ENCODE measurements at regions not wholly inside any gene's neighbourhood (a gene's known extent, or its start where the extent isn't known, plus 50 kb on each side); places are given as distances from the start of the nearest gene placed in this dataset.

- CTCF ChIA-PET, result interaction anchor here (1.2 kb wide), 1 partner anchor 49 kb away, joined by 3 read pairs; no protein-coding TSS in a partner anchor
- TF ChIP-seq, protein P1, sequence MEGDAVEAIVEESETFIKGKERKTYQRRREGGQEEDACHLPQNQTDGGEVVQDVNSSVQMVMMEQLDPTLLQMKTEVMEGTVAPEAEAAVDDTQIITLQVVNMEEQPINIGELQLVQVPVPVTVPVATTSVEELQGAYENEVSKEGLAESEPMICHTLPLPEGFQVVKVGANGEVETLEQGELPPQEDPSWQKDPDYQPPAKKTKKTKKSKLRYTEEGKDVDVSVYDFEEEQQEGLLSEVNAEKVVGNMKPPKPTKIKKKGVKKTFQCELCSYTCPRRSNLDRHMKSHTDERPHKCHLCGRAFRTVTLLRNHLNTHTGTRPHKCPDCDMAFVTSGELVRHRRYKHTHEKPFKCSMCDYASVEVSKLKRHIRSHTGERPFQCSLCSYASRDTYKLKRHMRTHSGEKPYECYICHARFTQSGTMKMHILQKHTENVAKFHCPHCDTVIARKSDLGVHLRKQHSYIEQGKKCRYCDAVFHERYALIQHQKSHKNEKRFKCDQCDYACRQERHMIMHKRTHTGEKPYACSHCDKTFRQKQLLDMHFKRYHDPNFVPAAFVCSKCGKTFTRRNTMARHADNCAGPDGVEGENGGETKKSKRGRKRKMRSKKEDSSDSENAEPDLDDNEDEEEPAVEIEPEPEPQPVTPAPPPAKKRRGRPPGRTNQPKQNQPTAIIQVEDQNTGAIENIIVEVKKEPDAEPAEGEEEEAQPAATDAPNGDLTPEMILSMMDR (IDR thresholded peaks at IDR 0.05; ENCODE audit: insufficient read depth, low read depth, low read length), result no peak
- POLR2A ChIA-PET, result no interaction called here
- no peaks in the 10 kb centered on the region for H3K27me3 ChIP-seq (ENCODE audit: control insufficient read depth, insufficient read depth, low read length)
- H3K4me3 ChIP-seq (ENCODE audit: low read depth, low read length), result no peak overlapping the region
- peak; percentile 81 for DNase-seq (ENCODE audit: low read depth)
- H3K36me3 ChIP-seq (ENCODE audit: control insufficient read depth, insufficient read depth, low read length), result no peaks in the 10 kb centered on the region
These were observed 282.0 kb upstream of the VEPH1 start for GRCh38 chr3:157785102-157785826.

DNA sequence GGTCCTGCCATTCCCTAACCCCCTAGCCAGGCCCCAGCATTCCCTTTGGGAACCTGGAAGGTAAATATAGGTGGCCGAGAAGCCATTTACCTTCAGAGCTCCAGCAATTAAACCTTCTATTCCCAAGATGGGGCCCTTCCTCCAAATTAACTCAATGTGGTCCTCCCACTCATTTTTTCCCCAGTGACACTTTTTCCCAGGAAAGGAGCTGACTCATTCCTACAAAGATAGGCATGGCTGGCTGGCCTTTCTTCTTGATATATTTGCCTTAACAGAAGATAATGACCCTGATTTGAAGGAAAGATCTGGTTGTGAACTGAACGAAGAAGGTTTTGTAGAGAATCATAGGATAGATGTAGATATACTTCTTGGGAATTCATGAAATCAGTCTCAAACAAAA, 279.0 kb upstream of the VEPH1 start:
- TF ChIP-seq, protein P1 (IDR thresholded peaks at IDR 0.05; ENCODE audit: insufficient read depth, low read depth, low read length), result no peak
- no peaks in the 10 kb centered on the region for H3K27me3 ChIP-seq (ENCODE audit: control insufficient read depth, insufficient read depth, low read length)
- no peak for DNase-seq (ENCODE audit: low read depth)
- no peaks in the 10 kb centered on the region for H3K36me3 ChIP-seq (ENCODE audit: control insufficient read depth, insufficient read depth, low read length)
- no peak overlapping the region for H3K4me3 ChIP-seq (ENCODE audit: low read depth, low read length)
- ChIA-PET POLR2A (no interaction called here), CTCF (interaction anchor here (1.0 to 1.2 kb wide), 2 partner anchors 14 to 162 kb away, joined by 3 to 4 read pairs; no protein-coding TSS in a partner anchor)

DNA sequence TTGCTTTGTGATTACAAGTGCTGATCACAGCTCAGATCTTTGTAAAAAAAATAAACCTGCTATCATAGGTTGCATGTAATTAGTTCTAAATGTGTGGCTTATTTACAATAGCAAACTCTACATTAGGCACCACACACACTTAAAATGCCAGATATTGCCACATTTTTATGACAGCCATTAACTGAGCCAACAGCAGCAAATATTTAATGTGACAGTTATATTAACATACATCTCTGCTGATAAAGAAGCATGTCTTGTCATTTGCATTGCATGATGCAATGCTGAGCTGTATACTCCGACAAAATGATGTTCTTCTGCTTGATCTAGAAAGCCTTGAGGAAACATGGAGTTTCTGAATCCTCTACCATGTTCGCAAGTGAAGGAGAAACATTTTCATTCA, 273.6 kb upstream of the VEPH1 start:
- Histone ChIP-seq H3K27me3 (ENCODE audit: control insufficient read depth, insufficient read depth, low read length) (no peaks in the 10 kb centered on the region), H3K4me3 (ENCODE audit: low read depth, low read length) (no peak overlapping the region), H3K36me3 (ENCODE audit: control insufficient read depth, insufficient read depth, low read length) (no peaks in the 10 kb centered on the region)
- CTCF ChIA-PET, result no interaction called here
- TF ChIP-seq, protein P1 (IDR thresholded peaks at IDR 0.05; ENCODE audit: insufficient read depth, low read depth, low read length), result no peak
- POLR2A ChIA-PET, result no interaction called here
- DNase-seq (ENCODE audit: low read depth), result no peak

- H3K4me3 ChIP-seq (ENCODE audit: low read depth, low read length), result no peak overlapping the region
- POLR2A ChIA-PET, result no interaction called here
- CTCF ChIA-PET, result no interaction called here
- H3K27me3 ChIP-seq (ENCODE audit: control insufficient read depth, insufficient read depth, low read length), result no peaks in the 10 kb centered on the region
- TF ChIP-seq, protein P1 (IDR thresholded peaks at IDR 0.05; ENCODE audit: insufficient read depth, low read depth, low read length), result no peak
- H3K36me3 ChIP-seq (ENCODE audit: control insufficient read depth, insufficient read depth, low read length), result no peaks in the 10 kb centered on the region
- DNase-seq (ENCODE audit: low read depth), result no peak
These were observed 272.2 kb upstream of the VEPH1 start for GRCh38 chr3:157775446-157775845.

GRCh38 chr3:157769378-157769777, 266.2 kb upstream of the VEPH1 start:
- Histone ChIP-seq H3K36me3 (ENCODE audit: control insufficient read depth, insufficient read depth, low read length) (no peaks in the 10 kb centered on the region), H3K27me3 (ENCODE audit: control insufficient read depth, insufficient read depth, low read length) (no peaks in the 10 kb centered on the region), H3K4me3 (ENCODE audit: low read depth, low read length) (no peak overlapping the region)
- ChIA-PET CTCF (interaction anchor here (1.4 kb wide), 1 partner anchor 163 kb away, joined by 3 read pairs; no protein-coding TSS in a partner anchor), POLR2A (no interaction called here)
- TF ChIP-seq, protein P1 (IDR thresholded peaks at IDR 0.05; ENCODE audit: insufficient read depth, low read depth, low read length), result no peak
- no peak for DNase-seq (ENCODE audit: low read depth)
